ENCODE measurements at regions not wholly inside any gene's neighbourhood (a gene's known extent, or its start where the extent isn't known, plus 50 kb on each side); places are given as distances from the start of the nearest gene placed in this dataset.

- H3K27ac Mint-ChIP-seq, result no peak overlapping the region
- H3K27ac ChIP-seq (ENCODE audit: low read depth in 1 of 2, low read length in 2 of 2), result no peak overlapping the region
- H3K36me3 ChIP-seq (ENCODE audit: insufficient read depth, low read length), result no peaks in the 10 kb centered on the region
- no peak for TF ChIP-seq CTCF (IDR thresholded peaks at IDR 0.05)
- intact Hi-C loops (cut with DNase I, micrococcal nuclease), result no loop called here
- H3K36me3 Mint-ChIP-seq (ENCODE audit: low read depth), result no peaks in the 10 kb centered on the region
- POLR2A ChIA-PET, result no interaction called here
- no peaks in the 10 kb centered on the region for H3K27me3 ChIP-seq (ENCODE audit: control insufficient read depth in 1 of 2, insufficient read depth in 2 of 2, low read length in 2 of 2)
- H3K4me3 ChIP-seq (ENCODE audit: low read length), result no peak overlapping the region
- no peaks in the 10 kb centered on the region for H3K27me3 Mint-ChIP-seq
- DNase-seq, result no peak
- H3K9me3 Mint-ChIP-seq, result peaks cover 5% of the 10 kb centered on the region
- CTCF ChIA-PET, result no interaction called here
- H3K4me1 Mint-ChIP-seq (ENCODE audit: low read depth), result no peaks in the 10 kb centered on the region
- H3K4me3 Mint-ChIP-seq, result no peak overlapping the region
- no peak for ATAC-seq (ENCODE audit: poor library complexity)
- no peaks in the 10 kb centered on the region for H3K4me1 ChIP-seq (ENCODE audit: insufficient read depth, low read length)
- H3K9me3 ChIP-seq (ENCODE audit: control insufficient read depth in 1 of 2, insufficient read depth in 1 of 2, low read length in 2 of 2), result no peaks in the 10 kb centered on the region
Observed at GRCh38 chr2:103235283-103235682, 473.5 kb downstream of the TMEM182 start.

GRCh38 chr2:103249462-103249861 is 487.6 kb downstream of the TMEM182 start:
- Histone ChIP-seq H3K27ac (ENCODE audit: low read depth in 1 of 2, low read length in 2 of 2) (no peak overlapping the region), H3K36me3 (ENCODE audit: insufficient read depth, low read length) (no peaks in the 10 kb centered on the region), H3K9me3 (ENCODE audit: control insufficient read depth in 1 of 2, insufficient read depth in 1 of 2, low read length in 2 of 2) (no peaks in the 10 kb centered on the region), H3K27me3 (ENCODE audit: control insufficient read depth in 1 of 2, insufficient read depth in 2 of 2, low read length in 2 of 2) (no peaks in the 10 kb centered on the region), H3K4me1 (ENCODE audit: insufficient read depth, low read length) (no peaks in the 10 kb centered on the region), H3K4me3 (ENCODE audit: low read length) (no peak overlapping the region)
- Mint-ChIP-seq H3K36me3 (ENCODE audit: low read depth) (no peaks in the 10 kb centered on the region), H3K27ac (no peak overlapping the region), H3K4me3 (no peak overlapping the region), H3K27me3 (no peaks in the 10 kb centered on the region), H3K4me1 (ENCODE audit: low read depth) (no peaks in the 10 kb centered on the region), H3K9me3 (peaks cover 9% of the 10 kb centered on the region)
- DNase-seq, result no peak
- ChIA-PET CTCF (no interaction called here), POLR2A (no interaction called here)
- no peak for TF ChIP-seq CTCF (IDR thresholded peaks at IDR 0.05)
- ATAC-seq (ENCODE audit: poor library complexity), result no peak
- intact Hi-C loops (cut with DNase I, micrococcal nuclease), result no loop called here

GRCh38 chr2:103252781-103253180 is 490.9 kb downstream of the TMEM182 start:
- no peaks in the 10 kb centered on the region for H3K36me3 ChIP-seq (ENCODE audit: insufficient read depth, low read length)
- H3K9me3 ChIP-seq (ENCODE audit: control insufficient read depth in 1 of 2, insufficient read depth in 1 of 2, low read length in 2 of 2), result no peaks in the 10 kb centered on the region
- Mint-ChIP-seq H3K9me3 (peaks cover 11% of the 10 kb centered on the region), H3K4me3 (no peak overlapping the region), H3K4me1 (ENCODE audit: low read depth) (no peaks in the 10 kb centered on the region), H3K27ac (no peak overlapping the region), H3K27me3 (no peaks in the 10 kb centered on the region), H3K36me3 (ENCODE audit: low read depth) (no peaks in the 10 kb centered on the region)
- H3K27me3 ChIP-seq (ENCODE audit: control insufficient read depth in 1 of 2, insufficient read depth in 2 of 2, low read length in 2 of 2), result no peaks in the 10 kb centered on the region
- intact Hi-C loops (cut with DNase I, micrococcal nuclease), result no loop called here
- H3K27ac ChIP-seq (ENCODE audit: low read depth in 1 of 2, low read length in 2 of 2), result no peak overlapping the region
- ChIA-PET POLR2A (no interaction called here), CTCF (no interaction called here)
- no peak overlapping the region for H3K4me3 ChIP-seq (ENCODE audit: low read length)
- no peak for ATAC-seq (ENCODE audit: poor library complexity)
- no peaks in the 10 kb centered on the region for H3K4me1 ChIP-seq (ENCODE audit: insufficient read depth, low read length)
- DNase-seq, result no peak
- TF ChIP-seq CTCF (IDR thresholded peaks at IDR 0.05), result no peak

Data from CD4-positive, alpha-beta T cell (primary cell).